ENCODE measurements at regions not wholly inside any gene's neighbourhood (a gene's known extent, or its start where the extent isn't known, plus 50 kb on each side); places are given as distances from the start of the nearest gene placed in this dataset.

DNA sequence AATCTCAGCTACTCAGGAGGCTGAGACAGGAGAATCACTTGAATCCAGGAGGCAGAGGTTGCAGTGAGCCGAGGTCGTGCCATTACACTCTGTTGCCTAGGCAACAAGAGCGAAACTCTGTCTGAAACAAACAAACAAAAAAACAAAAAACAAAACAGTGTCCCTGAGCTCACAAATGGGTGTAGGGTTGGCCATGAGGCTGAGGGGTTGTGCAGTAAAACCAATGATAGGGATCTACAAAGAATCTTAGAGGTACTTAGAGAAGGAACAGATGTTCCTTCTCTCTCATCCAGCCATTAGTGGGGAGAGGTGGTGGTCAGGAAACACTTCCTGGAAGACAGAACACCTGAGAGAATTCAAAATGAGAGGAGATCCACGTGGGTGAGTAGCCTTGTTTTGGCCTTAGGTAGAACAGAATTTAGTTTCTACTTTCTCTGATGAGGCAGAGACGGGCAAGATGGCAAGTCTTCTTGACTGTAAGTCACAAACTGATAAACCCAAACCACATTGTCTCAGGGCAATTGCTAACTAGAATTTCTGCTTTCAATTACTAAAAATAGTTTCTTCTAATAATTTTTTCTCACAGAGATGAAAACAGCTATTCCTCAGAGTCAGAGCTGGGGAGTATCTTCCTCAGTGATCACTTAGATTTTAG is 61.5 kb upstream of the PPM1B start:
- ChIA-PET SMC1A (ENCODE audit: uncharacterized antibody, unreplicated experiment) (interaction anchor here (0.6 to 3.1 kb wide), 14 partner anchors 9 to 717 kb away, joined by 3 to 17 read pairs (median 4); no protein-coding TSS in a partner anchor), CTCF (interaction anchor here (0.6 to 2.5 kb wide), 6 partner anchors 16 to 372 kb away, joined by 3 to 16 read pairs (median 4); no protein-coding TSS in a partner anchor), RAD21 (ENCODE audit: unreplicated experiment) (interaction anchor here (0.6 to 2.5 kb wide), 3 partner anchors 16 to 367 kb away, joined by 3 to 13 read pairs (median 4); partner anchors contain the start of gene PPM1B), POLR2A (interaction anchor here (0.9 to 1.1 kb wide), 2 partner anchors 14 to 85 kb away, joined by 3 to 4 read pairs; no protein-coding TSS in a partner anchor)
- DNase-seq (ENCODE audit: low read depth, low spot score): peak; percentile 47
- H3K27ac ChIP-seq (ENCODE audit: control insufficient read depth, insufficient read depth): no peak overlapping the region
- no peaks in the 10 kb centered on the region for H3K36me3 ChIP-seq (ENCODE audit: control insufficient read depth in 2 of 2, insufficient read depth in 2 of 2, low read length in 1 of 2)
- no peaks in the 10 kb centered on the region for H3K9me3 ChIP-seq (replicated peaks; ENCODE audit: control insufficient read depth, insufficient read depth, low read length)
- FAIRE-seq: no peak
- in situ Hi-C loops (cut with MboI): no loop called here
- H2AFZ ChIP-seq (ENCODE audit: control insufficient read depth, low read depth, low read length): peak overlapping the region; percentile 39; the same call in 1 of the 2 replicates
- H3K79me2 ChIP-seq (ENCODE audit: control insufficient read depth, insufficient read depth, low read length): no peaks in the 10 kb centered on the region
- ATAC-seq: peak; percentile 79
- no peaks in the 10 kb centered on the region for H4K20me1 ChIP-seq (ENCODE audit: control insufficient read depth, insufficient read depth)
- WGBS (ENCODE audit: insufficient coverage, insufficient replicate concordance, low lambda C conversion rate, missing lambda C conversion rate): 47% methylated on average over 5 of the region's 5 CpGs
- no peaks in the 10 kb centered on the region for H3K27me3 ChIP-seq (replicated peaks in 1 of 2; ENCODE audit: control insufficient read depth in 2 of 2, insufficient read depth in 2 of 2, low read length in 1 of 2)
- BruUV-seq (replicated peaks): no TSS peak
- peaks cover 10% of the 10 kb centered on the region for H3K4me1 ChIP-seq (ENCODE audit: control insufficient read depth, insufficient read depth, low read length)
- no peak overlapping the region for H3K9ac ChIP-seq (ENCODE audit: control insufficient read depth, insufficient read depth, low read length)
- no peak overlapping the region for H3K4me3 ChIP-seq
- H3K4me2 ChIP-seq (ENCODE audit: control insufficient read depth, insufficient read depth): peak overlapping the region; percentile 79
- intact Hi-C loops (cut with micrococcal nuclease; ENCODE audit: unreplicated experiment): no loop called here
- TF ChIP-seq, protein P1, sequence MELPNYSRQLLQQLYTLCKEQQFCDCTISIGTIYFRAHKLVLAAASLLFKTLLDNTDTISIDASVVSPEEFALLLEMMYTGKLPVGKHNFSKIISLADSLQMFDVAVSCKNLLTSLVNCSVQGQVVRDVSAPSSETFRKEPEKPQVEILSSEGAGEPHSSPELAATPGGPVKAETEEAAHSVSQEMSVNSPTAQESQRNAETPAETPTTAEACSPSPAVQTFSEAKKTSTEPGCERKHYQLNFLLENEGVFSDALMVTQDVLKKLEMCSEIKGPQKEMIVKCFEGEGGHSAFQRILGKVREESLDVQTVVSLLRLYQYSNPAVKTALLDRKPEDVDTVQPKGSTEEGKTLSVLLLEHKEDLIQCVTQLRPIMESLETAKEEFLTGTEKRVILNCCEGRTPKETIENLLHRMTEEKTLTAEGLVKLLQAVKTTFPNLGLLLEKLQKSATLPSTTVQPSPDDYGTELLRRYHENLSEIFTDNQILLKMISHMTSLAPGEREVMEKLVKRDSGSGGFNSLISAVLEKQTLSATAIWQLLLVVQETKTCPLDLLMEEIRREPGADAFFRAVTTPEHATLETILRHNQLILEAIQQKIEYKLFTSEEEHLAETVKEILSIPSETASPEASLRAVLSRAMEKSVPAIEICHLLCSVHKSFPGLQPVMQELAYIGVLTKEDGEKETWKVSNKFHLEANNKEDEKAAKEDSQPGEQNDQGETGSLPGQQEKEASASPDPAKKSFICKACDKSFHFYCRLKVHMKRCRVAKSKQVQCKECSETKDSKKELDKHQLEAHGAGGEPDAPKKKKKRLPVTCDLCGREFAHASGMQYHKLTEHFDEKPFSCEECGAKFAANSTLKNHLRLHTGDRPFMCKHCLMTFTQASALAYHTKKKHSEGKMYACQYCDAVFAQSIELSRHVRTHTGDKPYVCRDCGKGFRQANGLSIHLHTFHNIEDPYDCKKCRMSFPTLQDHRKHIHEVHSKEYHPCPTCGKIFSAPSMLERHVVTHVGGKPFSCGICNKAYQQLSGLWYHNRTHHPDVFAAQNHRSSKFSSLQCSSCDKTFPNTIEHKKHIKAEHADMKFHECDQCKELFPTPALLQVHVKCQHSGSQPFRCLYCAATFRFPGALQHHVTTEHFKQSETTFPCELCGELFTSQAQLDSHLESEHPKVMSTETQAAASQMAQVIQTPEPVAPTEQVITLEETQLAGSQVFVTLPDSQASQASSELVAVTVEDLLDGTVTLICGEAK (IDR thresholded peaks at IDR 0.05; ENCODE audit: borderline replicate concordance): no peak
- TF ChIP-seq SMAD5 (IDR thresholded peaks at IDR 0.05; ENCODE audit: low read depth): no peak
- TF ChIP-seq, protein P2, sequence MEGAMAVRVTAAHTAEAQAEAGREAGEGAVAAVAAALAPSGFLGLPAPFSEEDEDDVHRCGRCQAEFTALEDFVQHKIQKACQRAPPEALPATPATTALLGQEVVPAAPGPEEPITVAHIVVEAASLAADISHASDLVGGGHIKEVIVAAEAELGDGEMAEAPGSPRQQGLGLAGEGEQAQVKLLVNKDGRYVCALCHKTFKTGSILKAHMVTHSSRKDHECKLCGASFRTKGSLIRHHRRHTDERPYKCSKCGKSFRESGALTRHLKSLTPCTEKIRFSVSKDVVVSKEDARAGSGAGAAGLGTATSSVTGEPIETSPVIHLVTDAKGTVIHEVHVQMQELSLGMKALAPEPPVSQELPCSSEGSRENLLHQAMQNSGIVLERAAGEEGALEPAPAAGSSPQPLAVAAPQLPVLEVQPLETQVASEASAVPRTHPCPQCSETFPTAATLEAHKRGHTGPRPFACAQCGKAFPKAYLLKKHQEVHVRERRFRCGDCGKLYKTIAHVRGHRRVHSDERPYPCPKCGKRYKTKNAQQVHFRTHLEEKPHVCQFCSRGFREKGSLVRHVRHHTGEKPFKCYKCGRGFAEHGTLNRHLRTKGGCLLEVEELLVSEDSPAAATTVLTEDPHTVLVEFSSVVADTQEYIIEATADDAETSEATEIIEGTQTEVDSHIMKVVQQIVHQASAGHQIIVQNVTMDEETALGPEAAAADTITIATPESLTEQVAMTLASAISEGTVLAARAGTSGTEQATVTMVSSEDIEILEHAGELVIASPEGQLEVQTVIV (IDR thresholded peaks at IDR 0.05; ENCODE audit: borderline replicate concordance, partially characterized antibody): no peak
- no peak for TF ChIP-seq KLF5 (IDR thresholded peaks at IDR 0.05; ENCODE audit: partially characterized antibody)
- 0 out of 2 replicates have a peak, but pooled peaks have one; percentile 63 for TF ChIP-seq MEF2A (IDR thresholded peaks at IDR 0.05; ENCODE audit: insufficient read depth, low read depth, low read length)
- TF ChIP-seq SREBF1 (IDR thresholded peaks at IDR 0.05; ENCODE audit: low read length): no peak
- TF ChIP-seq SMAD1 (IDR thresholded peaks at IDR 0.05; ENCODE audit: low read depth, partially characterized antibody): no peak
- 0 out of 2 replicates have a peak, but pooled peaks have one; percentile 35 for TF ChIP-seq MTA2 (IDR thresholded peaks at IDR 0.05; ENCODE audit: low read depth)
- TF ChIP-seq, protein P3, sequence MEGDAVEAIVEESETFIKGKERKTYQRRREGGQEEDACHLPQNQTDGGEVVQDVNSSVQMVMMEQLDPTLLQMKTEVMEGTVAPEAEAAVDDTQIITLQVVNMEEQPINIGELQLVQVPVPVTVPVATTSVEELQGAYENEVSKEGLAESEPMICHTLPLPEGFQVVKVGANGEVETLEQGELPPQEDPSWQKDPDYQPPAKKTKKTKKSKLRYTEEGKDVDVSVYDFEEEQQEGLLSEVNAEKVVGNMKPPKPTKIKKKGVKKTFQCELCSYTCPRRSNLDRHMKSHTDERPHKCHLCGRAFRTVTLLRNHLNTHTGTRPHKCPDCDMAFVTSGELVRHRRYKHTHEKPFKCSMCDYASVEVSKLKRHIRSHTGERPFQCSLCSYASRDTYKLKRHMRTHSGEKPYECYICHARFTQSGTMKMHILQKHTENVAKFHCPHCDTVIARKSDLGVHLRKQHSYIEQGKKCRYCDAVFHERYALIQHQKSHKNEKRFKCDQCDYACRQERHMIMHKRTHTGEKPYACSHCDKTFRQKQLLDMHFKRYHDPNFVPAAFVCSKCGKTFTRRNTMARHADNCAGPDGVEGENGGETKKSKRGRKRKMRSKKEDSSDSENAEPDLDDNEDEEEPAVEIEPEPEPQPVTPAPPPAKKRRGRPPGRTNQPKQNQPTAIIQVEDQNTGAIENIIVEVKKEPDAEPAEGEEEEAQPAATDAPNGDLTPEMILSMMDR (IDR thresholded peaks at IDR 0.05 in 2 of 3, conservative IDR thresholded peaks at IDR 0.05 in 1 of 3; ENCODE audit: control insufficient read depth in 2 of 3, extremely low read depth in 1 of 3, insufficient read depth in 1 of 3, low read depth in 3 of 3, low read length in 3 of 3): no peak
- no peak for TF ChIP-seq NFYB (IDR thresholded peaks at IDR 0.05; ENCODE audit: insufficient read depth, low read depth, low read length)
- peak; percentile 67 for TF ChIP-seq MEF2B (IDR thresholded peaks at IDR 0.05; ENCODE audit: partially characterized antibody, poor library complexity, severe bottlenecking)
- no peak for TF ChIP-seq BRCA1 (IDR thresholded peaks at IDR 0.05; ENCODE audit: low read depth, low read length)
- TF ChIP-seq, protein P4, sequence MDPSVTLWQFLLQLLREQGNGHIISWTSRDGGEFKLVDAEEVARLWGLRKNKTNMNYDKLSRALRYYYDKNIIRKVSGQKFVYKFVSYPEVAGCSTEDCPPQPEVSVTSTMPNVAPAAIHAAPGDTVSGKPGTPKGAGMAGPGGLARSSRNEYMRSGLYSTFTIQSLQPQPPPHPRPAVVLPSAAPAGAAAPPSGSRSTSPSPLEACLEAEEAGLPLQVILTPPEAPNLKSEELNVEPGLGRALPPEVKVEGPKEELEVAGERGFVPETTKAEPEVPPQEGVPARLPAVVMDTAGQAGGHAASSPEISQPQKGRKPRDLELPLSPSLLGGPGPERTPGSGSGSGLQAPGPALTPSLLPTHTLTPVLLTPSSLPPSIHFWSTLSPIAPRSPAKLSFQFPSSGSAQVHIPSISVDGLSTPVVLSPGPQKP (IDR thresholded peaks at IDR 0.05; ENCODE audit: low read depth, low read length): no peak
